ENCODE measurements at regions not wholly inside any gene's neighbourhood (a gene's known extent, or its start where the extent isn't known, plus 50 kb on each side); places are given as distances from the start of the nearest gene placed in this dataset.
"Not testable (repeated sequence)": the region's sequence is repeated elsewhere in the genome, so short reads cannot be mapped to it uniquely, and the experiment has no call there.

- DNase-seq, result no peak
Observed at GRCh38 chr1:213539464-213539863, 448.3 kb upstream of the PROX1 start.

GRCh38 chr1:213541641-213542040 is 446.1 kb upstream of the PROX1 start:
- no peak for DNase-seq

- not testable (repeated sequence) for DNase-seq
Observed at GRCh38 chr1:213545181-213545580, 442.6 kb upstream of the PROX1 start.

- no peak for DNase-seq
Observed at GRCh38 chr1:213549982-213550381, 437.8 kb upstream of the PROX1 start.

- no peak for DNase-seq
Observed at GRCh38 chr1:213550804-213551203, 437.0 kb upstream of the PROX1 start.

- DNase-seq, result no peak
Observed at GRCh38 chr1:213552045-213552444, 435.7 kb upstream of the PROX1 start.

- no peak for DNase-seq
Observed at GRCh38 chr1:213560226-213560625, 427.5 kb upstream of the PROX1 start.

GRCh38 chr1:213561870-213562269 is 425.9 kb upstream of the PROX1 start:
- DNase-seq, result no peak

GRCh38 chr1:213564215-213564659 is 423.5 kb upstream of the PROX1 start:
- DNase-seq, result no peak

- no peak for DNase-seq
Observed at GRCh38 chr1:213568929-213569815, 418.6 kb upstream of the PROX1 start.

GRCh38 chr1:213569816-213570150 is 418.0 kb upstream of the PROX1 start:
- no peak for DNase-seq

- DNase-seq, result no peak
Observed at GRCh38 chr1:213570487-213570886, 417.3 kb upstream of the PROX1 start.

GRCh38 chr1:213571419-213571818 is 416.4 kb upstream of the PROX1 start:
- DNase-seq, result no peak

GRCh38 chr1:213571843-213572242 is 415.9 kb upstream of the PROX1 start:
- no peak for DNase-seq

- DNase-seq, result no peak
Observed at GRCh38 chr1:213572912-213573647, 414.7 kb upstream of the PROX1 start.

GRCh38 chr1:213573648-213574009 is 414.1 kb upstream of the PROX1 start:
- DNase-seq, result no peak

- no peak for DNase-seq
Observed at GRCh38 chr1:213582976-213583567, 404.7 kb upstream of the PROX1 start.

GRCh38 chr1:213584272-213584671 is 403.5 kb upstream of the PROX1 start:
- DNase-seq, result no peak

- DNase-seq, result no peak
Observed at GRCh38 chr1:213585402-213585801, 402.4 kb upstream of the PROX1 start.

- DNase-seq, result no peak
Observed at GRCh38 chr1:213585959-213586586, 401.7 kb upstream of the PROX1 start.

GRCh38 chr1:213586587-213586972 is 401.2 kb upstream of the PROX1 start:
- DNase-seq, result no peak

GRCh38 chr1:213596729-213597128 is 391.0 kb upstream of the PROX1 start:
- DNase-seq, result no peak

GRCh38 chr1:213598263-213598662 is 389.5 kb upstream of the PROX1 start:
- no peak for DNase-seq
